ENCODE measurements at regions not wholly inside any gene's neighbourhood (a gene's known extent, or its start where the extent isn't known, plus 50 kb on each side); places are given as distances from the start of the nearest gene placed in this dataset.

DNA sequence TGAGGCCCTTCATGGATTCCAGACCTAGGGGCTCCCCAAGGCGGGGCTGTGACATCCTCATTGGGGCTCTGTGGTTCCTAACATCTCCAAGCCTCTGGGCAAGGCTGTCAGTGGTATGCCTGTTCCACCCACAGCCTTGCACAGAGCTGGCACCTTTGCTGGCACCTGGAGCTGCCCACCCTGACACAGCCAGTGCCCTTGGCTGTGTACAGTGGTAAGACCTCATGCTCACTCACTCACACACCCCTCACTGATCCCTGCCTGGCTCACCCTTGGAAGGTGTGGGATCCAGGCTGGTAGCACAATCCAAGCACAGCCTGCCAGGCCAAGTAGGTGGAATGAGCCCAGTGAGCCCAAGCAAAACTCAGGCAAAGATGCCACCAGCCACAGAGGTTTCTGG is 200.4 kb upstream of the PCDH15 start:
- no peak overlapping the region for H3K4me3 ChIP-seq (ENCODE audit: low read depth, low read length)
- DNase-seq (ENCODE audit: low read depth): no peak
- TF ChIP-seq, protein P1, sequence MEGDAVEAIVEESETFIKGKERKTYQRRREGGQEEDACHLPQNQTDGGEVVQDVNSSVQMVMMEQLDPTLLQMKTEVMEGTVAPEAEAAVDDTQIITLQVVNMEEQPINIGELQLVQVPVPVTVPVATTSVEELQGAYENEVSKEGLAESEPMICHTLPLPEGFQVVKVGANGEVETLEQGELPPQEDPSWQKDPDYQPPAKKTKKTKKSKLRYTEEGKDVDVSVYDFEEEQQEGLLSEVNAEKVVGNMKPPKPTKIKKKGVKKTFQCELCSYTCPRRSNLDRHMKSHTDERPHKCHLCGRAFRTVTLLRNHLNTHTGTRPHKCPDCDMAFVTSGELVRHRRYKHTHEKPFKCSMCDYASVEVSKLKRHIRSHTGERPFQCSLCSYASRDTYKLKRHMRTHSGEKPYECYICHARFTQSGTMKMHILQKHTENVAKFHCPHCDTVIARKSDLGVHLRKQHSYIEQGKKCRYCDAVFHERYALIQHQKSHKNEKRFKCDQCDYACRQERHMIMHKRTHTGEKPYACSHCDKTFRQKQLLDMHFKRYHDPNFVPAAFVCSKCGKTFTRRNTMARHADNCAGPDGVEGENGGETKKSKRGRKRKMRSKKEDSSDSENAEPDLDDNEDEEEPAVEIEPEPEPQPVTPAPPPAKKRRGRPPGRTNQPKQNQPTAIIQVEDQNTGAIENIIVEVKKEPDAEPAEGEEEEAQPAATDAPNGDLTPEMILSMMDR (conservative IDR thresholded peaks at IDR 0.05; ENCODE audit: low read depth, low read length): no peak

DNA sequence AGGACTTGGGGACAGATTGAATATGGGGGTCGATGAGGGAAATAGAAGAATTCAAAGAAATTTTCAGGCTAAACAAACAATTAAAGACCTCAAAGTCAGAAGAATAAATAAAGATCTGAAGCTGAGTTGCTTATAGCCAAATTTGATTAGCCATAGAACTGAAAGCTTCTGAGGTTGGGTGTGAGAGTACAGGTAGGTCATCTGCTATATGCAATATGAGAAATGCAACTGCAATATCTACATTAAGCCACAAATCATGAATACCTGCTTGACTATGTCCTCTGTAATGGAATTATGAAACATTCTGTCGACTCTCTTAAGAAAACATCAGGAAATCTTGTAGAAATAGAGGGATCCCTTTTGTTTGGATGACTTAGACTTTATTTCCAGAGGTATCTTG is 192.1 kb upstream of the PCDH15 start:
- DNase-seq (ENCODE audit: low read depth): no peak
- H3K4me3 ChIP-seq (ENCODE audit: low read depth, low read length): no peak overlapping the region
- TF ChIP-seq, protein P1 (conservative IDR thresholded peaks at IDR 0.05; ENCODE audit: low read depth, low read length): no peak

DNA sequence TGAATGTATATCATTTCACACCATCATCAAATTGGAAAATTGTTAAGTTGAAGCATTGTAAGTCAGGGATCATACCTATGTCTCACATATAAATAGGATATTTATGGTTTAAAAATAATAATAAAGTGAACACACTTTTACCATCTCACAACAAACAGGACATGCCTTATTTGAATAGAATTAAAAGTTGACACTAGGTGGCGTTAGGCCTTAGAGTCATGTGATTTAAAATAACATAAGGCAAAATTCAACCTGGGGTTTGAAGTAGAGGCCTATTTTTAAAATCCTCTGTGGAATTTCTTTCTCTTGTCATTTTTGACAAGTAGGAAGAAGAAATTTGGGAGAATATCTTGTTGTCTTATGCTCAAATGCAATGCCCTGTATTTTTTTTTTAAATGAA is 184.7 kb upstream of the PCDH15 start:
- TF ChIP-seq, protein P1 (conservative IDR thresholded peaks at IDR 0.05; ENCODE audit: low read depth, low read length): no peak
- DNase-seq (ENCODE audit: low read depth): peak; percentile 28
- no peak overlapping the region for H3K4me3 ChIP-seq (ENCODE audit: low read depth, low read length)

DNA sequence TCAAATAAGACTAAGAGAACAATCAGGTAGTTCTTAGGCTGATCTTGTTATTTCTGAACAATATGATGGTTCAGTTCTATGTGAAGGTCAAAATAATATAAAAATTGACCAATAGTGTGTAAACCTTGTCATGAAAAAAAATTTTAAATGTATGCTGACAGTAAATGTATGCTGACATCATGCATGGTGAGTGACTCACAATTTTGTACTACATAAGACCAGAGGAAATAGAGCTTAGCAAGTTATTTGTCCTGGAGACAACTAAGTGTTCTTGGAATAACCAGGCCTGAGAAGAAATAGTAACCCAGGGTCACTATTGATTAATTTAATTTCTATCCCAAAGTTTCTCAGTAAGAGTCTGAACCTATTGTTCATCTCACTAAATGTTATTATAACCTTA is 182.2 kb upstream of the PCDH15 start:
- TF ChIP-seq, protein P1 (conservative IDR thresholded peaks at IDR 0.05; ENCODE audit: low read depth, low read length): no peak
- DNase-seq (ENCODE audit: low read depth): peak; percentile 1
- no peak overlapping the region for H3K4me3 ChIP-seq (ENCODE audit: low read depth, low read length)

DNA sequence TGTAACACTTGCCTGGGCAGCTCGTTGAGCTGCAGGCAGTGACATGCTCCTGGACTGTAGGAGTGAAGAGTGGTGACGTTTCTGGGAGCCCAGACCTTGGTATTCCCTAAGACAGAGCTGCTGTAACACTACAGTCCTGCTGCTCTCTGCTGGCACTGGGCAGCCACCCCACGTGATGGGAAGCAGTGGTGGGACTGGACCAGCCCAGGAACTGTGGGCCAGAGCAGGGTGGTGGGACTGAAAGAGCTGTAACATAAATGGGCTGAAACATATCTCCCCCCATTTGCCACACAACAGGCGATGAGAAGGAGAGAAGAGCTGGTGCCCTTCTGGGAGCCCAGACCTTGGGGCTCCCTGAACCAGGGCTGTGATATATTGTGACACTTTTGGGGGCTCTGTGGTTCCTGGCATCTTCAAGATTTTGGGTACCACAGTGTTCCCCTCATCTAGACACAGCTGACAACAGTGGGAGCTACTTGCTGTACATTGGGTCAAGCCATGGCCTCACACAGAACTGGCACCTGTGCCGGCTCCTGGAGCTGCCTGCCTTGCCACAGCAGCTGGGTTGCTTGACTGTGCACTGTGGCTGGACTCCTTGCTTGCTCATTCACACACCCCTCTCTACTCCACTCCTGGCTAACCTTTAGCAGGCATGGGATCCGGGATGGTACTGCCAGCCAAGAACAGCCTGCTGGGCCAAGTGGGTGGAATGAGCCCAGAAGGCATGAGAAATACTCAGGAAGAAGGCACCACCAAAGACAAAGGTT is 161.3 kb upstream of the PCDH15 start:
- TF ChIP-seq, protein P1 (conservative IDR thresholded peaks at IDR 0.05; ENCODE audit: low read depth, low read length): no peak
- DNase-seq (ENCODE audit: low read depth): no peak
- no peak overlapping the region for H3K4me3 ChIP-seq (ENCODE audit: low read depth, low read length)

DNA sequence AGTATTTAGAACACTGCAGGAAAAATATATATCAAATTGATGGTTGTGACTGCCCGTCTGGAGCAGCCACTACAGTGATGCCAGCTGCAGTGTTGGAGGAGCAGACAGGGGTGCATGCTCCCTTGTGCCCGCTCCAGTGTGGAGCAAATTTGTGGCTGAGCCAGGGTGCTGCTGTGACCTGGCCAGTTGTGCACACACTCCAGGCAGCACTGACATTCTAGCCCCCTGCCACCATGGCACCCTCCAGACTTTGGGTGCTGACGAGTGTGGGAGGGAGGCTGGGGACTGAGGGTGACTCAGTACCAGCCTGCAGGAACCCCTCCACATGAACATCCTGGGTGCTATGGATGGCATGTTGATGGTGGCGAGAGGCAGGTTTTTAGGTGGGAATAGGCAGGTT is 160.0 kb upstream of the PCDH15 start:
- TF ChIP-seq, protein P1 (conservative IDR thresholded peaks at IDR 0.05; ENCODE audit: low read depth, low read length): no peak
- no peak overlapping the region for H3K4me3 ChIP-seq (ENCODE audit: low read depth, low read length)
- DNase-seq (ENCODE audit: low read depth): no peak

DNA sequence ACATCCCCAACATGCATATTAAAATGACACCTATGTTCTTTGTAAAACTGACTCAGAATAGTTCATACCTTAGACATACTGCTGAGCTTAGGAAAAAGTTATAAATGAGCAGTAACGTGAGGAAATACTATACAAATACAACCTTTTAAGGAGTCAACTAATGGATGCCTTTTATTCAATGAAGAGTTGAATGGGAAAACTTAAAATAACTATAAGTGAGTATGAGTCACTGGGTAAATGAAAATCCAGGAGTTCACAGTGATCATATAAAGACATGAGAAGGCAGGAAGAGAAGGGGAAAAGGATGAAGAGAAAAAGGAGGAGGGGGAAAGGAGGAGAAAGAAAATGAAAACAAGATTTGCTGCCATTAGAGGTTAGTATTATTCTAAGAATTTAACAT is 157.8 kb upstream of the PCDH15 start:
- TF ChIP-seq, protein P1 (conservative IDR thresholded peaks at IDR 0.05; ENCODE audit: low read depth, low read length): no peak
- DNase-seq (ENCODE audit: low read depth): no peak
- H3K4me3 ChIP-seq (ENCODE audit: low read depth, low read length): no peak overlapping the region

Measured in choroid plexus epithelial cell (primary cell).